H1 (cell line): ENCODE measurements at regions not wholly inside any gene's neighbourhood (a gene's known extent, or its start where the extent isn't known, plus 50 kb on each side); places are given as distances from the start of the nearest gene placed in this dataset.

ENCODE experiments used
- SP1 ChIP-seq: IDR thresholded peaks from 2 replicates; pipeline ENCODE4 v1.6.1; 2011; ENCODE audit warnings: low read depth, low read length
- SP2 ChIP-seq: IDR thresholded peaks from 2 replicates; pipeline ENCODE4 v1.6.1; 2012; ENCODE audit warnings: mild to moderate bottlenecking, low read length, inconsistent platforms
- TF ChIP-seq, protein P1 (sequence below): IDR thresholded peaks from 2 replicates; pipeline ENCODE4 v1.6.1; 2012; ENCODE audit warnings: inconsistent platforms

DNA sequence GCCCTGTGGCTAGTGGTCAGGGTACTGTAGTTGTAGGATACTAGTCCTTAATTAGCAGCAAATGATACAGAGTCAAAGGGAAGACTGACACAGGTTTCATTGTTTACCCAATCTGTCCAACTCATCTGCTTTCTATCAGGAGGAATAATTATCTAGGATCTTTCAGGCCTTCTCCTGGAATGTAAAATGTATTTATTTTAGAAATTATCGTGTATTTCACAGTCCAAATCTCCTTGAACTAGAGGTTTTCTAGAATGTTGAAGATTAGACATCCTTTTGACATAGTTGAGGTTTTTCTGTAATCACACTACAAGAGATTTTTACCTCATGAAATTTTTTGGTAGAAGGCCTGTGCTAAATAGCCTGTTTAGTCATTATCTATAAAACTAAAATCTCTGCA lies 1694.8 kb upstream of the PCDH20 start (continued):
- TF ChIP-seq SP2 = no peak
- TF ChIP-seq, protein P1, sequence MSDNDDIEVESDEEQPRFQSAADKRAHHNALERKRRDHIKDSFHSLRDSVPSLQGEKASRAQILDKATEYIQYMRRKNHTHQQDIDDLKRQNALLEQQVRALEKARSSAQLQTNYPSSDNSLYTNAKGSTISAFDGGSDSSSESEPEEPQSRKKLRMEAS = no peak
- TF ChIP-seq SP1 = no peak
